Astrocyte (in vitro differentiated cells and primary cell): ENCODE measurements at regions not wholly inside any gene's neighbourhood (a gene's known extent, or its start where the extent isn't known, plus 50 kb on each side); places are given as distances from the start of the nearest gene placed in this dataset.

Experiments
- DNase-seq: peaks from one replicate; pipeline ENCODE4 v3.0.0-alpha.2; 2010; ENCODE audit warnings: low read depth
- FAIRE-seq: peaks from 2 replicates; lab custom pipeline; 2011; peaks lifted over from hg19 to GRCh38; lab: Jason Lieb, UNC
- H2AFZ ChIP-seq: 2 replicates; pipeline ENCODE4 v1.6.0; 2012; ENCODE audit warnings: low read depth, low read length, inconsistent platforms
- H3K27ac ChIP-seq: 2 replicates; pipeline ENCODE4 v1.5.1; 2011; ENCODE audit warnings: low read depth, low read length, inconsistent platforms
- H3K27me3 ChIP-seq: 2 replicates; pipeline ENCODE4 v1.6.0; 2011; ENCODE audit warnings: low read length, inconsistent platforms; ENCODE audit not compliant: insufficient read depth
- H3K36me3 ChIP-seq: 2 replicates; pipeline ENCODE4 v1.5.1; 2011; ENCODE audit warnings: low read length, inconsistent platforms; ENCODE audit not compliant: insufficient read depth
- H3K4me1 ChIP-seq: 2 replicates; pipeline ENCODE4 v1.5.1; 2011; ENCODE audit warnings: low read length, inconsistent platforms; ENCODE audit not compliant: insufficient read depth
- H3K4me2 ChIP-seq: 2 replicates; pipeline ENCODE4 v1.6.0; 2012; ENCODE audit warnings: low read length, inconsistent platforms
- H3K4me3 ChIP-seq: 2 replicates; pipeline ENCODE4 v1.5.1; 2011; ENCODE audit warnings: low read depth, mild to moderate bottlenecking, low read length, inconsistent platforms; ENCODE audit not compliant: insufficient read depth
- H3K79me2 ChIP-seq: 2 replicates; pipeline ENCODE4 v1.6.0; 2012; ENCODE audit warnings: mild to moderate bottlenecking, low read length, inconsistent platforms; ENCODE audit not compliant: insufficient read depth
- H3K9ac ChIP-seq: 2 replicates; pipeline ENCODE4 v1.6.0; 2012; ENCODE audit warnings: mild to moderate bottlenecking, low read length, inconsistent platforms
- H3K9me3 ChIP-seq: 2 replicates; pipeline ENCODE4 v1.5.1; 2012; ENCODE audit warnings: low read depth, mild to moderate bottlenecking, low read length, inconsistent platforms; ENCODE audit not compliant: insufficient read depth
- H4K20me1 ChIP-seq: 2 replicates; pipeline ENCODE4 v1.6.0; 2012; ENCODE audit warnings: low read length, inconsistent platforms; ENCODE audit not compliant: insufficient read depth
- H3K27ac Mint-ChIP-seq: one replicate; pipeline ENCODE4 v1.8.0; 2021; ENCODE audit warnings: mild to moderate bottlenecking, mixed read lengths; ENCODE audit not compliant: unreplicated experiment
- H3K27me3 Mint-ChIP-seq: one replicate; pipeline ENCODE4 v1.8.0; 2021; ENCODE audit warnings: low read depth, mixed read lengths; ENCODE audit not compliant: unreplicated experiment
- H3K36me3 Mint-ChIP-seq: one replicate; pipeline ENCODE4 v1.8.0; 2021; ENCODE audit warnings: low read depth, mixed read lengths; ENCODE audit not compliant: unreplicated experiment
- H3K4me1 Mint-ChIP-seq: one replicate; pipeline ENCODE4 v1.8.0; 2021; ENCODE audit warnings: low read depth, mixed read lengths; ENCODE audit not compliant: unreplicated experiment
- H3K4me3 Mint-ChIP-seq: one replicate; pipeline ENCODE4 v1.8.0; 2021; ENCODE audit warnings: mild to moderate bottlenecking, moderate library complexity, mixed read lengths; ENCODE audit not compliant: unreplicated experiment
- H3K9me3 Mint-ChIP-seq: one replicate; pipeline ENCODE4 v1.8.0; 2021; ENCODE audit warnings: mild to moderate bottlenecking, mixed read lengths; ENCODE audit not compliant: unreplicated experiment
- CTCF ChIP-seq: IDR thresholded peaks from 2 replicates; pipeline ENCODE4 v1.5.1; 2011; ENCODE audit warnings: low read depth, mild to moderate bottlenecking, inconsistent platforms, low read length, moderate library complexity; ENCODE audit not compliant: insufficient read depth
- EZH2 ChIP-seq: IDR thresholded peaks from 2 replicates; pipeline ENCODE4 v1.6.1; 2012; ENCODE audit warnings: mild to moderate bottlenecking, low read length, inconsistent platforms; ENCODE audit not compliant: insufficient read depth

GRCh38 chr21:18146820-18147219 lies 97.8 kb upstream of the CHODL start:
- no peaks in the 10 kb centered on the region for H3K27me3 ChIP-seq
- H3K36me3 Mint-ChIP-seq, result no peaks in the 10 kb centered on the region
- H3K79me2 ChIP-seq, result no peaks in the 10 kb centered on the region
- FAIRE-seq (no peak), DNase-seq (no peak)
- no peak overlapping the region for H3K9ac ChIP-seq
- no peak overlapping the region for H3K4me3 ChIP-seq
- no peaks in the 10 kb centered on the region for H3K27me3 Mint-ChIP-seq
- TF ChIP-seq CTCF, result no peak
- TF ChIP-seq EZH2, result no peak
- H2AFZ ChIP-seq, result no peak overlapping the region
- no peak overlapping the region for H3K4me2 ChIP-seq
- H3K36me3 ChIP-seq, result no peaks in the 10 kb centered on the region
- no peak overlapping the region for H3K4me3 Mint-ChIP-seq
- no peaks in the 10 kb centered on the region for H4K20me1 ChIP-seq
- H3K9me3 ChIP-seq, result no peaks in the 10 kb centered on the region
- no peak overlapping the region for H3K27ac Mint-ChIP-seq
- no peaks in the 10 kb centered on the region for H3K9me3 Mint-ChIP-seq
- peaks cover 7% of the 10 kb centered on the region for H3K4me1 Mint-ChIP-seq
- H3K4me1 ChIP-seq, result no peaks in the 10 kb centered on the region
- no peak overlapping the region for H3K27ac ChIP-seq

GRCh38 chr21:18144339-18144738 lies 100.3 kb upstream of the CHODL start:
- TF ChIP-seq CTCF (no peak), EZH2 (no peak)
- no peaks in the 10 kb centered on the region for H3K36me3 ChIP-seq
- Mint-ChIP-seq H3K36me3 (no peaks in the 10 kb centered on the region), H3K27me3 (no peaks in the 10 kb centered on the region), H3K4me3 (no peak overlapping the region), H3K27ac (no peak overlapping the region), H3K9me3 (no peaks in the 10 kb centered on the region), H3K4me1 (peaks cover 6% of the 10 kb centered on the region)
- H4K20me1 ChIP-seq, result no peaks in the 10 kb centered on the region
- no peak overlapping the region for H3K4me2 ChIP-seq
- FAIRE-seq (no peak), DNase-seq (no peak)
- no peaks in the 10 kb centered on the region for H3K4me1 ChIP-seq
- no peaks in the 10 kb centered on the region for H3K9me3 ChIP-seq
- no peak overlapping the region for H3K27ac ChIP-seq
- H3K9ac ChIP-seq, result no peak overlapping the region
- no peaks in the 10 kb centered on the region for H3K27me3 ChIP-seq
- no peak overlapping the region for H2AFZ ChIP-seq
- no peaks in the 10 kb centered on the region for H3K79me2 ChIP-seq
- H3K4me3 ChIP-seq, result no peak overlapping the region

GRCh38 chr21:18142655-18143054 lies 102.0 kb upstream of the CHODL start:
- no peaks in the 10 kb centered on the region for H3K27me3 Mint-ChIP-seq

More at GRCh38 chr21:18142655-18143054, 102.0 kb upstream of the CHODL start:
- peaks cover 5% of the 10 kb centered on the region for H3K4me1 Mint-ChIP-seq
- no peaks in the 10 kb centered on the region for H3K36me3 Mint-ChIP-seq
- Histone ChIP-seq H3K27ac (no peak overlapping the region), H3K4me1 (no peaks in the 10 kb centered on the region), H3K4me3 (no peak overlapping the region), H3K9ac (no peak overlapping the region), H3K36me3 (no peaks in the 10 kb centered on the region), H4K20me1 (no peaks in the 10 kb centered on the region), H2AFZ (no peak overlapping the region), H3K4me2 (no peak overlapping the region), H3K27me3 (no peaks in the 10 kb centered on the region), H3K79me2 (no peaks in the 10 kb centered on the region), H3K9me3 (no peaks in the 10 kb centered on the region)
- no peak for FAIRE-seq
- TF ChIP-seq EZH2 (no peak), CTCF (no peak)
- H3K27ac Mint-ChIP-seq, result no peak overlapping the region
- H3K4me3 Mint-ChIP-seq, result no peak overlapping the region
- no peaks in the 10 kb centered on the region for H3K9me3 Mint-ChIP-seq
- no peak for DNase-seq
